ENCODE measurements at regions not wholly inside any gene's neighbourhood (a gene's known extent, or its start where the extent isn't known, plus 50 kb on each side); places are given as distances from the start of the nearest gene placed in this dataset.

GRCh38 chr5:57900381-57900944 is 417.9 kb upstream of the ACTBL2 start:
- no peak for DNase-seq (ENCODE audit: low spot score)
- H3K4me2 ChIP-seq, result no peak overlapping the region
- H3K36me3 ChIP-seq (replicated peaks; ENCODE audit: insufficient read depth, low read depth), result no peaks in the 10 kb centered on the region
- H3K27ac ChIP-seq, result no peak overlapping the region
- H3K4me3 ChIP-seq, result no peak overlapping the region
- H4K20me1 ChIP-seq (ENCODE audit: insufficient read depth, poor library complexity, severe bottlenecking), result no peaks in the 10 kb centered on the region
- H3K79me2 ChIP-seq, result no peaks in the 10 kb centered on the region
- no peak overlapping the region for H2AFZ ChIP-seq
- 77% methylated on average over 4 of the region's 4 CpGs for WGBS (ENCODE audit: low lambda C conversion rate, missing lambda C conversion rate)
- no peaks in the 10 kb centered on the region for H3K27me3 ChIP-seq
- no peaks in the 10 kb centered on the region for H3K9me3 ChIP-seq (ENCODE audit: low read depth)
- no peaks in the 10 kb centered on the region for H3K4me1 ChIP-seq (ENCODE audit: insufficient read depth)
- no peak for TF ChIP-seq EZH2phosphoT487 (IDR thresholded peaks at IDR 0.05; ENCODE audit: low read depth, severe bottlenecking, unreplicated experiment)
- no peak for TF ChIP-seq EZH2 (IDR thresholded peaks at IDR 0.05; ENCODE audit: borderline replicate concordance)
- TF ChIP-seq CTCF (IDR thresholded peaks at IDR 0.05; ENCODE audit: poor library complexity), result no peak
- no peaks in the 10 kb centered on the region for H3K9me2 ChIP-seq (replicated peaks; ENCODE audit: insufficient read depth)

GRCh38 chr5:57896576-57896975 is 414.0 kb upstream of the ACTBL2 start:
- no peak for DNase-seq (ENCODE audit: low spot score)
- Histone ChIP-seq H3K9me2 (replicated peaks; ENCODE audit: insufficient read depth) (no peaks in the 10 kb centered on the region), H3K4me2 (no peak overlapping the region), H4K20me1 (ENCODE audit: insufficient read depth, poor library complexity, severe bottlenecking) (no peaks in the 10 kb centered on the region), H3K79me2 (no peaks in the 10 kb centered on the region), H3K36me3 (replicated peaks; ENCODE audit: insufficient read depth, low read depth) (no peaks in the 10 kb centered on the region), H3K27me3 (no peaks in the 10 kb centered on the region), H2AFZ (no peak overlapping the region), H3K27ac (no peak overlapping the region), H3K4me1 (ENCODE audit: insufficient read depth) (no peaks in the 10 kb centered on the region), H3K4me3 (no peak overlapping the region), H3K9me3 (ENCODE audit: low read depth) (no peaks in the 10 kb centered on the region)
- TF ChIP-seq EZH2phosphoT487 (IDR thresholded peaks at IDR 0.05; ENCODE audit: low read depth, severe bottlenecking, unreplicated experiment) (no peak), CTCF (IDR thresholded peaks at IDR 0.05; ENCODE audit: poor library complexity) (no peak), EZH2 (IDR thresholded peaks at IDR 0.05; ENCODE audit: borderline replicate concordance) (no peak)

GRCh38 chr5:57895766-57896165 is 413.2 kb upstream of the ACTBL2 start:
- WGBS (ENCODE audit: low lambda C conversion rate, missing lambda C conversion rate), result 74% methylated on average over 1 of the region's 1 CpG
- no peak for DNase-seq (ENCODE audit: low spot score)
- H3K36me3 ChIP-seq (replicated peaks; ENCODE audit: insufficient read depth, low read depth), result no peaks in the 10 kb centered on the region
- no peak overlapping the region for H3K27ac ChIP-seq
- no peaks in the 10 kb centered on the region for H3K9me3 ChIP-seq (ENCODE audit: low read depth)
- no peaks in the 10 kb centered on the region for H3K9me2 ChIP-seq (replicated peaks; ENCODE audit: insufficient read depth)
- no peak overlapping the region for H3K4me2 ChIP-seq
- no peak overlapping the region for H3K4me3 ChIP-seq
- no peaks in the 10 kb centered on the region for H4K20me1 ChIP-seq (ENCODE audit: insufficient read depth, poor library complexity, severe bottlenecking)
- TF ChIP-seq EZH2 (IDR thresholded peaks at IDR 0.05; ENCODE audit: borderline replicate concordance), result no peak
- TF ChIP-seq CTCF (IDR thresholded peaks at IDR 0.05; ENCODE audit: poor library complexity), result no peak
- no peak for TF ChIP-seq EZH2phosphoT487 (IDR thresholded peaks at IDR 0.05; ENCODE audit: low read depth, severe bottlenecking, unreplicated experiment)
- no peaks in the 10 kb centered on the region for H3K79me2 ChIP-seq
- no peaks in the 10 kb centered on the region for H3K4me1 ChIP-seq (ENCODE audit: insufficient read depth)
- no peaks in the 10 kb centered on the region for H3K27me3 ChIP-seq
- H2AFZ ChIP-seq, result no peak overlapping the region

GRCh38 chr5:57893926-57894325 is 411.3 kb upstream of the ACTBL2 start:
- Histone ChIP-seq H3K27ac (no peak overlapping the region), H3K79me2 (no peaks in the 10 kb centered on the region), H2AFZ (no peak overlapping the region), H4K20me1 (ENCODE audit: insufficient read depth, poor library complexity, severe bottlenecking) (no peaks in the 10 kb centered on the region), H3K36me3 (replicated peaks; ENCODE audit: insufficient read depth, low read depth) (no peaks in the 10 kb centered on the region), H3K4me3 (no peak overlapping the region), H3K9me3 (ENCODE audit: low read depth) (no peaks in the 10 kb centered on the region), H3K27me3 (no peaks in the 10 kb centered on the region), H3K9me2 (replicated peaks; ENCODE audit: insufficient read depth) (no peaks in the 10 kb centered on the region), H3K4me2 (no peak overlapping the region), H3K4me1 (ENCODE audit: insufficient read depth) (no peaks in the 10 kb centered on the region)
- TF ChIP-seq CTCF (IDR thresholded peaks at IDR 0.05; ENCODE audit: poor library complexity), result no peak
- TF ChIP-seq EZH2phosphoT487 (IDR thresholded peaks at IDR 0.05; ENCODE audit: low read depth, severe bottlenecking, unreplicated experiment), result no peak
- TF ChIP-seq EZH2 (IDR thresholded peaks at IDR 0.05; ENCODE audit: borderline replicate concordance), result no peak
- WGBS (ENCODE audit: low lambda C conversion rate, missing lambda C conversion rate), result 73% methylated on average over 1 of the region's 1 CpG
- DNase-seq (ENCODE audit: low spot score), result no peak

All from hepatocyte (in vitro differentiated cells).